ENCODE measurements at regions not wholly inside any gene's neighbourhood (a gene's known extent, or its start where the extent isn't known, plus 50 kb on each side); places are given as distances from the start of the nearest gene placed in this dataset.

GRCh38 chr2:165033402-165033801 is 78.1 kb upstream of the SLC38A11 start:
- no peak for DNase-seq (ENCODE audit: low read depth in 1 of 2, low spot score in 1 of 2)
- no peaks in the 10 kb centered on the region for H3K9me3 ChIP-seq (ENCODE audit: low read depth)
- TF ChIP-seq CTCF (IDR thresholded peaks at IDR 0.05; ENCODE audit: low read depth, low read length) = no peak
- no peaks in the 10 kb centered on the region for H3K27me3 ChIP-seq
- no peaks in the 10 kb centered on the region for H3K4me1 ChIP-seq (ENCODE audit: low read depth)
- no peak overlapping the region for H3K4me3 ChIP-seq
- H3K27ac ChIP-seq = no peak overlapping the region
- no peaks in the 10 kb centered on the region for H3K36me3 ChIP-seq

GRCh38 chr2:165032559-165032958 is 77.2 kb upstream of the SLC38A11 start:
- no peak overlapping the region for H3K27ac ChIP-seq
- H3K4me3 ChIP-seq = no peak overlapping the region
- H3K36me3 ChIP-seq = no peaks in the 10 kb centered on the region
- no peaks in the 10 kb centered on the region for H3K9me3 ChIP-seq (ENCODE audit: low read depth)
- TF ChIP-seq CTCF (IDR thresholded peaks at IDR 0.05; ENCODE audit: low read depth, low read length) = no peak
- no peaks in the 10 kb centered on the region for H3K4me1 ChIP-seq (ENCODE audit: low read depth)
- no peaks in the 10 kb centered on the region for H3K27me3 ChIP-seq
- no peak for DNase-seq (ENCODE audit: low read depth in 1 of 2, low spot score in 1 of 2)

- no peak overlapping the region for H3K27ac ChIP-seq
- no peaks in the 10 kb centered on the region for H3K4me1 ChIP-seq (ENCODE audit: low read depth)
- no peaks in the 10 kb centered on the region for H3K36me3 ChIP-seq
- H3K9me3 ChIP-seq (ENCODE audit: low read depth) = no peaks in the 10 kb centered on the region
- no peak for DNase-seq (ENCODE audit: low read depth in 1 of 2, low spot score in 1 of 2)
- no peaks in the 10 kb centered on the region for H3K27me3 ChIP-seq
- no peak for TF ChIP-seq CTCF (IDR thresholded peaks at IDR 0.05; ENCODE audit: low read depth, low read length)
- H3K4me3 ChIP-seq = no peak overlapping the region
These were observed 68.9 kb upstream of the SLC38A11 start for GRCh38 chr2:165024199-165024598.

GRCh38 chr2:165022781-165023180 is 67.5 kb upstream of the SLC38A11 start:
- Histone ChIP-seq H3K4me3 (no peak overlapping the region), H3K27ac (no peak overlapping the region), H3K4me1 (ENCODE audit: low read depth) (no peaks in the 10 kb centered on the region), H3K9me3 (ENCODE audit: low read depth) (no peaks in the 10 kb centered on the region), H3K36me3 (no peaks in the 10 kb centered on the region), H3K27me3 (no peaks in the 10 kb centered on the region)
- TF ChIP-seq CTCF (IDR thresholded peaks at IDR 0.05; ENCODE audit: low read depth, low read length) = no peak
- no peak for DNase-seq (ENCODE audit: low read depth in 1 of 2, low spot score in 1 of 2)

- Histone ChIP-seq H3K27me3 (no peaks in the 10 kb centered on the region), H3K4me1 (ENCODE audit: low read depth) (no peaks in the 10 kb centered on the region), H3K36me3 (no peaks in the 10 kb centered on the region), H3K4me3 (no peak overlapping the region), H3K27ac (no peak overlapping the region), H3K9me3 (ENCODE audit: low read depth) (no peaks in the 10 kb centered on the region)
- peak; percentile 3 to 24 for DNase-seq (ENCODE audit: low read depth in 1 of 2, low spot score in 1 of 2)
- no peak for TF ChIP-seq CTCF (IDR thresholded peaks at IDR 0.05; ENCODE audit: low read depth, low read length)
These were observed 62.8 kb upstream of the SLC38A11 start for GRCh38 chr2:165017966-165018596.
